AG09319 (cell line): ENCODE measurements at regions not wholly inside any gene's neighbourhood (a gene's known extent, or its start where the extent isn't known, plus 50 kb on each side); places are given as distances from the start of the nearest gene placed in this dataset.

Source experiments
- DNase-seq: peaks from one replicate; pipeline ENCODE4 v3.0.0-alpha.2; 2010; ENCODE audit warnings: low read depth; ENCODE audit errors: extremely low read depth
- CTCF ChIP-seq: IDR thresholded peaks from 2 replicates; pipeline ENCODE4 v1.5.1; 2011; ENCODE audit warnings: low read depth, mild to moderate bottlenecking, inconsistent platforms, low read length, moderate library complexity

- TF ChIP-seq CTCF = no peak
- no peak for DNase-seq
Measured at GRCh38 chr2:183455056-183455455, 330.8 kb downstream of the NUP35 start.

GRCh38 chr2:183456177-183456576 lies 331.9 kb downstream of the NUP35 start:
- no peak for TF ChIP-seq CTCF

GRCh38 chr2:183458460-183458859 lies 334.2 kb downstream of the NUP35 start:
- DNase-seq = no peak
- no peak for TF ChIP-seq CTCF

More at GRCh38 chr2:183456177-183456576, 331.9 kb downstream of the NUP35 start:
- DNase-seq = no peak

- no peak for DNase-seq
- TF ChIP-seq CTCF = no peak
Measured at GRCh38 chr2:183459466-183459865, 335.2 kb downstream of the NUP35 start.

- DNase-seq = no peak
- TF ChIP-seq CTCF = no peak
Measured at GRCh38 chr2:183463821-183464220, 339.6 kb downstream of the NUP35 start.

GRCh38 chr2:183465048-183465447 lies 340.8 kb downstream of the NUP35 start:
- no peak for TF ChIP-seq CTCF
- no peak for DNase-seq

- DNase-seq = no peak
- TF ChIP-seq CTCF = no peak
Measured at GRCh38 chr2:183474912-183475695, 350.9 kb downstream of the NUP35 start.
